Retina (tissue), 1 donor: ENCODE measurements at regions not wholly inside any gene's neighbourhood (a gene's known extent, or its start where the extent isn't known, plus 50 kb on each side); places are given as distances from the start of the nearest gene placed in this dataset.

Source experiments
- DNase-seq: peaks from one replicate; pipeline ENCODE4 v3.0.0-alpha.2; 2016

- no peak for DNase-seq
Measured at GRCh38 chr6:88304520-88304919, 138.4 kb upstream of the CNR1 start.

GRCh38 chr6:88302769-88303225 lies 136.7 kb upstream of the CNR1 start:
- no peak for DNase-seq

GRCh38 chr6:88301888-88302768 lies 136.0 kb upstream of the CNR1 start:
- no peak for DNase-seq

GRCh38 chr6:88301256-88301655 lies 135.1 kb upstream of the CNR1 start:
- no peak for DNase-seq

- DNase-seq: no peak
Measured at GRCh38 chr6:88298066-88298845, 132.1 kb upstream of the CNR1 start.

- peak; percentile 3 for DNase-seq
Measured at GRCh38 chr6:88296694-88297093, 130.5 kb upstream of the CNR1 start.

- DNase-seq: no peak
Measured at GRCh38 chr6:88295663-88296062, 129.5 kb upstream of the CNR1 start.

GRCh38 chr6:88294702-88295101 lies 128.6 kb upstream of the CNR1 start:
- DNase-seq: no peak

GRCh38 chr6:88290411-88290810 lies 124.3 kb upstream of the CNR1 start:
- DNase-seq: no peak

- DNase-seq: no peak
Measured at GRCh38 chr6:88287696-88288095, 121.5 kb upstream of the CNR1 start.

- no peak for DNase-seq
Measured at GRCh38 chr6:88276331-88276730, 110.2 kb upstream of the CNR1 start.

- no peak for DNase-seq
Measured at GRCh38 chr6:88268508-88268907, 102.4 kb upstream of the CNR1 start.

GRCh38 chr6:88266126-88266525 lies 100.0 kb upstream of the CNR1 start:
- no peak for DNase-seq

GRCh38 chr6:88263591-88263990 lies 97.4 kb upstream of the CNR1 start:
- peak; percentile 22 for DNase-seq

GRCh38 chr6:88262332-88262731 lies 96.2 kb upstream of the CNR1 start:
- DNase-seq: no peak

GRCh38 chr6:88251301-88251700 lies 85.2 kb upstream of the CNR1 start:
- DNase-seq: peak; percentile 21

GRCh38 chr6:88248709-88249321 lies 82.7 kb upstream of the CNR1 start:
- DNase-seq: no peak

GRCh38 chr6:88246654-88247053 lies 80.5 kb upstream of the CNR1 start:
- DNase-seq: no peak

- no peak for DNase-seq
Measured at GRCh38 chr6:88244721-88245120, 78.6 kb upstream of the CNR1 start.

GRCh38 chr6:88238901-88239300 lies 72.8 kb upstream of the CNR1 start:
- DNase-seq: no peak

GRCh38 chr6:88238065-88238464 lies 71.9 kb upstream of the CNR1 start:
- no peak for DNase-seq

- no peak for DNase-seq
Measured at GRCh38 chr6:88236612-88237360, 70.6 kb upstream of the CNR1 start.

GRCh38 chr6:88232753-88233152 lies 66.6 kb upstream of the CNR1 start:
- no peak for DNase-seq
